Endothelial cell of umbilical vein (primary cell): ENCODE measurements at regions not wholly inside any gene's neighbourhood (a gene's known extent, or its start where the extent isn't known, plus 50 kb on each side); places are given as distances from the start of the nearest gene placed in this dataset.

Experiments
- POLR2A ChIP-seq: IDR thresholded peaks from 2 replicates; pipeline ENCODE4 v1.6.1; 2012; ENCODE audit warnings: low read depth, mild to moderate bottlenecking, control low read depth, low read length
- POLR2AphosphoS5 ChIP-seq: IDR thresholded peaks from 2 replicates; pipeline ENCODE4 v1.6.1; 2012; ENCODE audit warnings: low read depth, mild to moderate bottlenecking, control low read depth, low read length, moderate library complexity; ENCODE audit not compliant: insufficient read depth

- TF ChIP-seq POLR2AphosphoS5: no peak
- no peak for TF ChIP-seq POLR2A
Measured at GRCh38 chr16:16991711-16992110, 479.0 kb downstream of the XYLT1 start.
